ENCODE measurements at regions not wholly inside any gene's neighbourhood (a gene's known extent, or its start where the extent isn't known, plus 50 kb on each side); places are given as distances from the start of the nearest gene placed in this dataset.

- Histone ChIP-seq H3K27me3 (ENCODE audit: control insufficient read depth in 5 of 5, insufficient read depth in 4 of 5, low read length in 5 of 5) (no peaks in the 10 kb centered on the region), H3K9ac (ENCODE audit: low read length in 5 of 5) (no peak overlapping the region), H3K4me1 (ENCODE audit: control insufficient read depth in 5 of 5, insufficient read depth in 5 of 5, low read length in 5 of 5) (peaks cover 0 to 13% (median 0%) of the 10 kb centered on the region in 5 donors), H3K9me3 (ENCODE audit: control insufficient read depth in 5 of 5, low read length in 5 of 5) (peaks cover 0 to 12% (median 0%) of the 10 kb centered on the region in 5 donors), H3K4me3 (ENCODE audit: low read depth in 1 of 5, low read length in 5 of 5) (no peak overlapping the region), H3K27ac (ENCODE audit: low read depth, low read length) (no peak overlapping the region), H3K36me3 (ENCODE audit: control insufficient read depth in 5 of 5, insufficient read depth in 5 of 5, low read length in 5 of 5) (no peaks in the 10 kb centered on the region)
These were observed 427.1 kb upstream of the ESRRG start for GRCh38 chr1:217150366-217150765.

GRCh38 chr1:217149791-217150190 is 426.6 kb upstream of the ESRRG start:
- no peak overlapping the region for H3K9ac ChIP-seq (ENCODE audit: low read length in 5 of 5)
- H3K4me3 ChIP-seq (ENCODE audit: low read depth in 1 of 5, low read length in 5 of 5) = no peak overlapping the region
- H3K27ac ChIP-seq (ENCODE audit: low read depth, low read length) = no peak overlapping the region
- no peaks in the 10 kb centered on the region for H3K27me3 ChIP-seq (ENCODE audit: control insufficient read depth in 5 of 5, insufficient read depth in 4 of 5, low read length in 5 of 5)
- no peaks in the 10 kb centered on the region for H3K36me3 ChIP-seq (ENCODE audit: control insufficient read depth in 5 of 5, insufficient read depth in 5 of 5, low read length in 5 of 5)
- peaks cover 0 to 13% (median 0%) of the 10 kb centered on the region in 5 donors for H3K4me1 ChIP-seq (ENCODE audit: control insufficient read depth in 5 of 5, insufficient read depth in 5 of 5, low read length in 5 of 5)
- H3K9me3 ChIP-seq (ENCODE audit: control insufficient read depth in 5 of 5, low read length in 5 of 5) = peaks cover 0 to 16% (median 0%) of the 10 kb centered on the region in 5 donors

- no peak overlapping the region for H3K9ac ChIP-seq (ENCODE audit: low read length in 5 of 5)
- no peaks in the 10 kb centered on the region for H3K36me3 ChIP-seq (ENCODE audit: control insufficient read depth in 5 of 5, insufficient read depth in 5 of 5, low read length in 5 of 5)
- peaks cover 27 to 32% (median 30%) of the 10 kb centered on the region in 5 donors for H3K27me3 ChIP-seq (ENCODE audit: control insufficient read depth in 5 of 5, insufficient read depth in 4 of 5, low read length in 5 of 5)
- peaks cover 0 to 9% (median 0%) of the 10 kb centered on the region in 5 donors for H3K9me3 ChIP-seq (ENCODE audit: control insufficient read depth in 5 of 5, low read length in 5 of 5)
- no peak overlapping the region for H3K27ac ChIP-seq (ENCODE audit: low read depth, low read length)
- H3K4me1 ChIP-seq (ENCODE audit: control insufficient read depth in 5 of 5, insufficient read depth in 5 of 5, low read length in 5 of 5) = peaks cover 0 to 32% (median 23%) of the 10 kb centered on the region in 5 donors
- no peak overlapping the region for H3K4me3 ChIP-seq (ENCODE audit: low read depth in 1 of 5, low read length in 5 of 5)
These were observed 418.5 kb upstream of the ESRRG start for GRCh38 chr1:217141711-217142110.

- Histone ChIP-seq H3K27ac (ENCODE audit: low read depth, low read length) (no peak overlapping the region), H3K4me1 (ENCODE audit: control insufficient read depth in 5 of 5, insufficient read depth in 5 of 5, low read length in 5 of 5) (peaks cover 0 to 45% (median 37%) of the 10 kb centered on the region in 5 donors), H3K4me3 (ENCODE audit: low read depth in 1 of 5, low read length in 5 of 5) (peak overlapping the region in 2 of 5 donors; percentile 16 to 29), H3K9me3 (ENCODE audit: control insufficient read depth in 5 of 5, low read length in 5 of 5) (peaks cover 0 to 4% (median 0%) of the 10 kb centered on the region in 5 donors), H3K36me3 (ENCODE audit: control insufficient read depth in 5 of 5, insufficient read depth in 5 of 5, low read length in 5 of 5) (no peaks in the 10 kb centered on the region), H3K27me3 (ENCODE audit: control insufficient read depth in 5 of 5, insufficient read depth in 4 of 5, low read length in 5 of 5) (peaks cover 35 to 44% (median 40%) of the 10 kb centered on the region in 5 donors), H3K9ac (ENCODE audit: low read length in 5 of 5) (no peak overlapping the region)
These were observed 417.0 kb upstream of the ESRRG start for GRCh38 chr1:217140041-217140901.

- Histone ChIP-seq H3K36me3 (ENCODE audit: control insufficient read depth in 5 of 5, insufficient read depth in 5 of 5, low read length in 5 of 5) (no peaks in the 10 kb centered on the region), H3K9me3 (ENCODE audit: control insufficient read depth in 5 of 5, low read length in 5 of 5) (peaks cover 0 to 1% (median 0%) of the 10 kb centered on the region in 5 donors), H3K4me1 (ENCODE audit: control insufficient read depth in 5 of 5, insufficient read depth in 5 of 5, low read length in 5 of 5) (peaks cover 0 to 53% (median 43%) of the 10 kb centered on the region in 5 donors), H3K9ac (ENCODE audit: low read length in 5 of 5) (no peak overlapping the region), H3K27me3 (ENCODE audit: control insufficient read depth in 5 of 5, insufficient read depth in 4 of 5, low read length in 5 of 5) (peaks cover 43 to 48% (median 47%) of the 10 kb centered on the region in 5 donors), H3K4me3 (ENCODE audit: low read depth in 1 of 5, low read length in 5 of 5) (peak overlapping the region in 2 of 5 donors; percentile 13 to 16), H3K27ac (ENCODE audit: low read depth, low read length) (no peak overlapping the region)
These were observed 416.3 kb upstream of the ESRRG start for GRCh38 chr1:217139513-217139912.

GRCh38 chr1:217138799-217139466 is 415.7 kb upstream of the ESRRG start:
- peak overlapping the region in 2 of 5 donors; percentile 13 to 16 for H3K4me3 ChIP-seq (ENCODE audit: low read depth in 1 of 5, low read length in 5 of 5)
- peaks cover 43 to 54% (median 53%) of the 10 kb centered on the region in 5 donors for H3K27me3 ChIP-seq (ENCODE audit: control insufficient read depth in 5 of 5, insufficient read depth in 4 of 5, low read length in 5 of 5)
- H3K4me1 ChIP-seq (ENCODE audit: control insufficient read depth in 5 of 5, insufficient read depth in 5 of 5, low read length in 5 of 5) = peaks cover 0 to 59% (median 44%) of the 10 kb centered on the region in 5 donors
- no peaks in the 10 kb centered on the region for H3K9me3 ChIP-seq (ENCODE audit: control insufficient read depth in 5 of 5, low read length in 5 of 5)
- H3K27ac ChIP-seq (ENCODE audit: low read depth, low read length) = no peak overlapping the region
- H3K9ac ChIP-seq (ENCODE audit: low read length in 5 of 5) = no peak overlapping the region
- H3K36me3 ChIP-seq (ENCODE audit: control insufficient read depth in 5 of 5, insufficient read depth in 5 of 5, low read length in 5 of 5) = no peaks in the 10 kb centered on the region

GRCh38 chr1:217138173-217138765 is 415.0 kb upstream of the ESRRG start:
- H3K9me3 ChIP-seq (ENCODE audit: control insufficient read depth in 5 of 5, low read length in 5 of 5) = no peaks in the 10 kb centered on the region
- peaks cover 46 to 59% (median 54%) of the 10 kb centered on the region in 5 donors for H3K27me3 ChIP-seq (ENCODE audit: control insufficient read depth in 5 of 5, insufficient read depth in 4 of 5, low read length in 5 of 5)
- H3K36me3 ChIP-seq (ENCODE audit: control insufficient read depth in 5 of 5, insufficient read depth in 5 of 5, low read length in 5 of 5) = no peaks in the 10 kb centered on the region
- peak overlapping the region in 1 of 5 donors; percentile 13 for H3K4me3 ChIP-seq (ENCODE audit: low read depth in 1 of 5, low read length in 5 of 5)
- H3K4me1 ChIP-seq (ENCODE audit: control insufficient read depth in 5 of 5, insufficient read depth in 5 of 5, low read length in 5 of 5) = peaks cover 0 to 60% (median 44%) of the 10 kb centered on the region in 5 donors
- H3K9ac ChIP-seq (ENCODE audit: low read length in 5 of 5) = no peak overlapping the region
- no peak overlapping the region for H3K27ac ChIP-seq (ENCODE audit: low read depth, low read length)

- H3K27ac ChIP-seq (ENCODE audit: low read depth, low read length) = no peak overlapping the region
- no peak overlapping the region for H3K9ac ChIP-seq (ENCODE audit: low read length in 5 of 5)
- H3K9me3 ChIP-seq (ENCODE audit: control insufficient read depth in 5 of 5, low read length in 5 of 5) = no peaks in the 10 kb centered on the region
- peak overlapping the region in 3 of 5 donors; percentile 39 to 59 (median 59) for H3K4me3 ChIP-seq (ENCODE audit: low read depth in 1 of 5, low read length in 5 of 5)
- H3K4me1 ChIP-seq (ENCODE audit: control insufficient read depth in 5 of 5, insufficient read depth in 5 of 5, low read length in 5 of 5) = peaks cover 0 to 60% (median 44%) of the 10 kb centered on the region in 5 donors
- peaks cover 48 to 66% (median 55%) of the 10 kb centered on the region in 5 donors for H3K27me3 ChIP-seq (ENCODE audit: control insufficient read depth in 5 of 5, insufficient read depth in 4 of 5, low read length in 5 of 5)
- no peaks in the 10 kb centered on the region for H3K36me3 ChIP-seq (ENCODE audit: control insufficient read depth in 5 of 5, insufficient read depth in 5 of 5, low read length in 5 of 5)
These were observed 414.1 kb upstream of the ESRRG start for GRCh38 chr1:217137210-217137881.

GRCh38 chr1:217136895-217137205 is 413.6 kb upstream of the ESRRG start:
- peaks cover 49 to 66% (median 59%) of the 10 kb centered on the region in 5 donors for H3K27me3 ChIP-seq (ENCODE audit: control insufficient read depth in 5 of 5, insufficient read depth in 4 of 5, low read length in 5 of 5)
- H3K27ac ChIP-seq (ENCODE audit: low read depth, low read length) = no peak overlapping the region
- H3K9me3 ChIP-seq (ENCODE audit: control insufficient read depth in 5 of 5, low read length in 5 of 5) = no peaks in the 10 kb centered on the region
- H3K4me1 ChIP-seq (ENCODE audit: control insufficient read depth in 5 of 5, insufficient read depth in 5 of 5, low read length in 5 of 5) = peaks cover 0 to 60% (median 44%) of the 10 kb centered on the region in 5 donors
- H3K4me3 ChIP-seq (ENCODE audit: low read depth in 1 of 5, low read length in 5 of 5) = peak overlapping the region in 1 of 5 donors; percentile 59
- H3K9ac ChIP-seq (ENCODE audit: low read length in 5 of 5) = no peak overlapping the region
- no peaks in the 10 kb centered on the region for H3K36me3 ChIP-seq (ENCODE audit: control insufficient read depth in 5 of 5, insufficient read depth in 5 of 5, low read length in 5 of 5)
